SK-N-SH (cell line): ENCODE measurements at regions not wholly inside any gene's neighbourhood (a gene's known extent, or its start where the extent isn't known, plus 50 kb on each side); places are given as distances from the start of the nearest gene placed in this dataset.

Experiments
- CTCF ChIA-PET: fragments of 300-600, 350-600 bp; formaldehyde crosslinking; extraction: SDS; loops from one replicate; lab custom pipeline; 2021; lab: Yijun Ruan, JAX
- POLR2A ChIA-PET: fragments of 350-600 bp; sonication (Branson Sonifier 250); formaldehyde crosslinking; extraction: SDS; loops from one replicate; lab custom pipeline; 2020; ENCODE audit warnings: antibody characterized with exemption, inconsistent platforms; lab: Yijun Ruan, JAX
- DNase-seq: peaks from one replicate; pipeline ENCODE4 v3.0.0; 2012
- H2AFZ ChIP-seq: fragments of 200-600 bp; sonication (generic); 2 replicates; pipeline ENCODE4 v1.8.1; 2016; ENCODE audit warnings: antibody characterized with exemption, mild to moderate bottlenecking, low read depth
- H3F3A ChIP-seq: fragments of 200-600 bp; sonication (generic); replicated peaks from 2 replicates; pipeline ENCODE3; 2016; ENCODE audit warnings: antibody characterized with exemption, mild to moderate bottlenecking; ENCODE audit not compliant: insufficient read depth
- H3K27ac ChIP-seq, 2 experiments: fragments of 200-500 bp in 1 of 2; fragments of 200-600 bp in 1 of 2; sonication (Bioruptor generic) in 1 of 2; sonication (generic), shearing (Covaris generic) in 1 of 2; 2 replicates each; pipeline versions ENCODE4 v1.5.1 to v1.6.1; 2014 to 2016; ENCODE audit warnings: low read depth in 2 of 2, inconsistent platforms in 1 of 2, low read length in 1 of 2, mild to moderate bottlenecking in 1 of 2, mixed read lengths in 1 of 2
- H3K27me3 ChIP-seq: fragments of 200-600 bp; sonication (generic), shearing (Covaris generic); 2 replicates; pipeline ENCODE4 v1.6.1; 2016; ENCODE audit warnings: mixed run types; ENCODE audit not compliant: insufficient read depth
- H3K36me3 ChIP-seq, 2 experiments: fragments of 200-500 bp in 1 of 2; fragments of 200-600 bp in 1 of 2; sonication (Bioruptor generic) in 1 of 2; sonication (generic) in 1 of 2; replicated peaks in 1 of 2; 2 replicates each; pipeline versions ENCODE3 to v1.5.1; 2014 to 2016; ENCODE audit warnings: low read length in 1 of 2, mild to moderate bottlenecking in 1 of 2; ENCODE audit not compliant: insufficient read depth in 2 of 2, control insufficient read depth in 1 of 2
- H3K4me1 ChIP-seq, 2 experiments: fragments of 200-500 bp in 1 of 2; fragments of 200-600 bp in 1 of 2; sonication (Bioruptor generic) in 1 of 2; sonication (generic), shearing (Covaris generic) in 1 of 2; 2 replicates each; pipeline versions ENCODE4 v1.5.1 to v1.6.1; 2014 to 2016; ENCODE audit warnings: low read depth in 1 of 2, low read length in 1 of 2, mixed run types in 1 of 2; ENCODE audit not compliant: insufficient read depth in 2 of 2, control insufficient read depth in 1 of 2
- H3K4me2 ChIP-seq: fragments of 200-600 bp; sonication (generic), shearing (Covaris generic); 2 replicates; pipeline ENCODE4 v1.6.1; 2017; ENCODE audit warnings: mixed run types
- H3K4me3 ChIP-seq, 2 experiments: fragments of 200-500 bp in 1 of 2; fragments of 200-600 bp in 1 of 2; sonication (Bioruptor generic) in 1 of 2; sonication (generic), shearing (Covaris generic) in 1 of 2; 2 replicates each; pipeline versions ENCODE4 v1.5.1 to v1.8.1; 2014 to 2016; ENCODE audit warnings: low read depth in 2 of 2, inconsistent platforms in 1 of 2, low read length in 1 of 2, mild to moderate bottlenecking in 1 of 2, mixed read lengths in 1 of 2, moderate library complexity in 1 of 2
- H3K79me2 ChIP-seq: fragments of 200-600 bp; sonication (generic); 2 replicates; pipeline ENCODE4 v1.8.1; 2017; ENCODE audit warnings: mild to moderate bottlenecking; ENCODE audit not compliant: insufficient read depth
- H3K9ac ChIP-seq: fragments of 200-600 bp; sonication (generic); 2 replicates; pipeline ENCODE4 v1.6.1; 2017; ENCODE audit warnings: mixed run types
- H3K9me2 ChIP-seq: fragments of 200-600 bp; sonication (generic); 2 replicates; pipeline ENCODE4 v1.6.1; 2017; ENCODE audit warnings: mixed run types
- H3K9me3 ChIP-seq: fragments of 200-600 bp; sonication (generic); 2 replicates; pipeline ENCODE4 v1.6.1; 2017; ENCODE audit warnings: mixed run types, mild to moderate bottlenecking, moderate library complexity
- H4K20me1 ChIP-seq: fragments of 200-600 bp; sonication (generic); 2 replicates; pipeline ENCODE4 v1.6.1; 2017; ENCODE audit warnings: mild to moderate bottlenecking, mixed run types; ENCODE audit not compliant: insufficient read depth
- CHD2 ChIP-seq: fragments of 150-350 bp; IDR thresholded peaks from 2 replicates; pipeline ENCODE4 v1.6.1; 2018; ENCODE audit warnings: low read length; ENCODE audit not compliant: partially characterized antibody
- ELF1 ChIP-seq: IDR thresholded peaks from 2 replicates; pipeline ENCODE4 v1.4.0; 2012
- EP300 ChIP-seq, 2 experiments: IDR thresholded peaks; 2 replicates each; pipeline versions ENCODE4 v1.4.0 to v1.6.1; 2012; ENCODE audit warnings: borderline replicate concordance in 1 of 2, low read depth in 1 of 2, low read length in 1 of 2
- EZH2phosphoT487 ChIP-seq: fragments of 200-600 bp; sonication (generic); IDR thresholded peaks from 2 replicates; pipeline ENCODE4 v1.6.1; 2017; ENCODE audit warnings: low read depth, mixed run types, mild to moderate bottlenecking, antibody characterized with exemption, moderate library complexity, borderline replicate concordance
- FOSL2 ChIP-seq: IDR thresholded peaks from 2 replicates; pipeline ENCODE4 v1.4.0; 2012; ENCODE audit warnings: low read depth, mild to moderate bottlenecking, moderate library complexity, borderline replicate concordance
- FOXJ3 ChIP-seq: sonication (generic); formaldehyde crosslinking; IDR thresholded peaks from 2 replicates; pipeline ENCODE4 v1.5.1; 2020; ENCODE audit warnings: mild to moderate bottlenecking, missing genetic modification reagents
- FOXM1 ChIP-seq: IDR thresholded peaks from 2 replicates; pipeline ENCODE4 v1.4.0; 2012; ENCODE audit warnings: low read depth, mild to moderate bottlenecking
- GATA2 ChIP-seq: sonication (generic); formaldehyde crosslinking; IDR thresholded peaks from 2 replicates; pipeline ENCODE4 v1.5.0; 2020; ENCODE audit warnings: mild to moderate bottlenecking, missing genetic modification reagents
- JUND ChIP-seq: IDR thresholded peaks from 2 replicates; pipeline ENCODE4 v1.4.0; 2012
- NFIC ChIP-seq: IDR thresholded peaks from 2 replicates; pipeline ENCODE4 v1.4.0; 2012; ENCODE audit warnings: borderline replicate concordance
- POLR2AphosphoS5 ChIP-seq: IDR thresholded peaks from 2 replicates; pipeline ENCODE4 v1.6.1; 2012; ENCODE audit warnings: low read depth, low read length
- RAD21 ChIP-seq: IDR thresholded peaks from 2 replicates; pipeline ENCODE4 v1.6.1; 2012; ENCODE audit warnings: mild to moderate bottlenecking, low read length
- REST ChIP-seq: IDR thresholded peaks from 2 replicates; pipeline ENCODE4 v1.6.1; 2012; ENCODE audit warnings: mild to moderate bottlenecking, low read depth, low read length, moderate library complexity
- RFX5 ChIP-seq: IDR thresholded peaks from 2 replicates; pipeline ENCODE4 v1.6.1; 2012; ENCODE audit warnings: mild to moderate bottlenecking, improper control_type of control experiment, low read length
- SIN3A ChIP-seq: IDR thresholded peaks from 2 replicates; pipeline ENCODE4 v1.6.1; 2012; ENCODE audit warnings: low read depth, mild to moderate bottlenecking, low read length, moderate library complexity, borderline replicate concordance
- SMC3 ChIP-seq: IDR thresholded peaks from 2 replicates; pipeline ENCODE4 v1.6.1; 2012; ENCODE audit warnings: low read depth, low read length, improper control_type of control experiment
- TCF12 ChIP-seq: IDR thresholded peaks from 2 replicates; pipeline ENCODE4 v1.4.0; 2012
- TEAD4 ChIP-seq: IDR thresholded peaks from 2 replicates; pipeline ENCODE4 v1.4.0; 2012; ENCODE audit warnings: mild to moderate bottlenecking, borderline replicate concordance; ENCODE audit not compliant: insufficient read depth
- YY1 ChIP-seq: IDR thresholded peaks from 2 replicates; pipeline ENCODE4 v1.4.0; 2012; ENCODE audit warnings: low read depth, mild to moderate bottlenecking
- WGBS: methylation state at CpG from one replicate; pipeline ENCODE4 v1.1.6; 2017; ENCODE audit warnings: low lambda C conversion rate; 5-methylcytosine and 5-hydroxymethylcytosine counted together

GRCh38 chr11:101341578-101341977 is 212.0 kb upstream of the PGR start:
- Histone ChIP-seq H3K4me2 (no peak overlapping the region), H4K20me1 (no peaks in the 10 kb centered on the region), H3F3A (no peaks in the 10 kb centered on the region), H3K9me2 (no peaks in the 10 kb centered on the region), H3K9ac (no peak overlapping the region), H2AFZ (no peak overlapping the region), H3K4me1 (no peaks in the 10 kb centered on the region), H3K27ac (no peak overlapping the region), H3K4me3 (no peak overlapping the region), H3K36me3 (no peaks in the 10 kb centered on the region), H3K9me3 (no peaks in the 10 kb centered on the region), H3K79me2 (no peaks in the 10 kb centered on the region), H3K27me3 (no peaks in the 10 kb centered on the region)
- DNase-seq: no peak
- TF ChIP-seq ELF1 (no peak), GATA2 (CRISPR knock-in tag) (no peak), FOXM1 (no peak), FOSL2 (no peak), TEAD4 (no peak), SIN3A (no peak), FOXJ3 (CRISPR knock-in tag) (no peak), YY1 (no peak), EZH2phosphoT487 (no peak), EP300 (IDR thresholded peaks at IDR 0.05; ENCODE audit: borderline replicate concordance in 1 of 2, low read depth in 1 of 2, low read length in 1 of 2) (no peak), SMC3 (no peak), RFX5 (no peak), REST (no peak), TCF12 (no peak), JUND (no peak), POLR2AphosphoS5 (no peak), CHD2 (no peak), NFIC (no peak), RAD21 (no peak)
- ChIA-PET POLR2A (no interaction called here), CTCF (no interaction called here)
- 0% methylated on average over 1 of the region's 1 CpG for WGBS

- no peak overlapping the region for H3K4me3 ChIP-seq
Observed at GRCh38 chr11:101336858-101337257, 207.2 kb upstream of the PGR start.

More at GRCh38 chr11:101336858-101337257, 207.2 kb upstream of the PGR start:
- H3K27ac ChIP-seq: no peak overlapping the region
- H3K4me2 ChIP-seq: no peak overlapping the region
- DNase-seq: no peak
- no peak overlapping the region for H2AFZ ChIP-seq
- H3K36me3 ChIP-seq: no peaks in the 10 kb centered on the region
- H3K4me1 ChIP-seq: no peaks in the 10 kb centered on the region
- no peak overlapping the region for H3K9ac ChIP-seq
- CTCF ChIA-PET: no interaction called here
- no peak for TF ChIP-seq SMC3
- TF ChIP-seq TEAD4: no peak
- TF ChIP-seq FOXM1: no peak
- no peak for TF ChIP-seq TCF12
- H4K20me1 ChIP-seq: no peaks in the 10 kb centered on the region
- H3K9me2 ChIP-seq: no peaks in the 10 kb centered on the region
- no peaks in the 10 kb centered on the region for H3K27me3 ChIP-seq
- no peaks in the 10 kb centered on the region for H3F3A ChIP-seq
- POLR2A ChIA-PET: no interaction called here
- H3K79me2 ChIP-seq: no peaks in the 10 kb centered on the region
- H3K9me3 ChIP-seq: no peaks in the 10 kb centered on the region
- 0% methylated on average over 4 of the region's 4 CpGs for WGBS
